Left renal pelvis (tissue), 4 donors: ENCODE measurements at regions not wholly inside any gene's neighbourhood (a gene's known extent, or its start where the extent isn't known, plus 50 kb on each side); places are given as distances from the start of the nearest gene placed in this dataset.

Source experiments
- DNase-seq, 4 donors: peaks; one replicate each; pipeline ENCODE4 v3.0.0-alpha.2; 2013; ENCODE audit warnings: low read depth in 4 of 4, low spot score in 3 of 4

DNA sequence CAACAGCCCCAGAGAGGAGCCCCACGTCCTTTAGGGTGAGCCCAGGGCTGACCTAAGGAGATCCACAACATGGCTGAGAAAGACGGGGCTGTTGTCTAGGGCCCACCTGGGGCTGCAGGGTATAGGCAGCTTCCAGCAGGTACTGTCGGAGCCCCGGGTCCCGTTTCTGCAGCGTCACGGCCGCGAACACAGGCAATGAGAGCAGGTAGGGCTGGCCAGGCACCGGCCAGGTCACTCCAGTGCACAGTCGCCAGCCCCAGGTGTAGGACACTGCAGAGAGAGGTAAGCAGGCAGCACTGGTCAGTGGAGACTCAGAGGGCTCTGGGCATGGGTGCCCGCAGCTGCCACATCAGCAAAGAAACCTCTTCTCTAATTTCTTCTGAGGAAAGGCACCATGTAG is 115.2 kb downstream of the LITAF start:
- DNase-seq = no peak

DNA sequence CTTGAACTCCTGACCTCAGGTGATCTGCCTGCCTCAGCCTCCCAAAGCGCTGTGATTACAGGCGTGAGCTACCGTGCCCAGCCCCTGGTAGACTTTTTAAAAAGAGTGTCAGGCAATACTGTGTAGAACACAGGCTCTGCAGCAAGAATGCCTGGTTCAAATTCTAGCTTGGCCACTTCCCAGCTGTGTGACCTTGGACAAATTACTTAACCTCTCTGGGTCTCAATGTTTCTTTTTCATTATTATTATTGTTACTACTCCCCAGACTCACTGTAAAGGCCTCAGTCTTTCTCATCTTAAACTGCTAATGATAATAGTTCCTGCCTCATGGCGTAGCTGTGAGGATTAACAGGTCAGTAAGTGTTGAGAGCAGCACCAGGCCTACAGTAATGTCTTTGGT is 114.3 kb downstream of the LITAF start:
- no peak for DNase-seq

DNA sequence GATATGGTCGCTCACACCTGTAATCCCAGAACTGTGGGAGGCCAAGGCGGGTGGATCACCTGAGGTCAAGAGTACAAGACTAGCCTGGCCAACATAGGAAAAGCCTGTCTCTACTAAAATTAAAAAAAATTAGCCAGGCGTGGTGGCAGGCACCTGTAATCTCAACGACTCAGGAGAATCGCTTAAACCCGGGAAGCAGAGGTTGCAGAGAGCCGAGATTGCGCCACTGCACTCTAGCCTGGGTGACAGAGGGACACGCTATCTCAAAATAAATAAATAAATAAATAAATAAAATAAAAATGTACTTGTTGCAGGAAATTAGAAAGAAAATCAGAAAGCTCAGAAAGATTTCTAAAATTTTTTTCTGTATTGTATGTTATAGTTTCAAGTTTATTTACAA is 113.9 kb downstream of the LITAF start:
- no peak for DNase-seq

DNA sequence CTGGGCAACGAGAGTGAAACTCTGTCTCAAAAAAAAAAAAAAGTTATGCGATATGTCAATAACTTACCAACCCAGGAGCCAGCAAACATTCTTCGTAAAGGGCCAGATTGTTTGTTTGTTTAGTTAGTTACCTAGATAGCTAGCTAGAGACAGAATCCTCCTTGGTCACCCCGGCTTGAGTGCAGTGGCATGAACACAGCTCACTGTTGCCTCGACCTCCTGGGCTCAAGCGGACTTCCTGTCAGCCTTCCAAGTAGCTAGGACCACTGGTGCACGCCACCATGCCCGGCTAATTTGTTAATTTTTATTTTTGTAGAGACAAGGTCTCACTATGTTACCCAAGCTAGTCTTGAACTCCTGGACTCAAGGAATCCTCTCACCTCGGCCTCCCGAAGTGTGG is 113.0 kb downstream of the LITAF start:
- no peak for DNase-seq

DNA sequence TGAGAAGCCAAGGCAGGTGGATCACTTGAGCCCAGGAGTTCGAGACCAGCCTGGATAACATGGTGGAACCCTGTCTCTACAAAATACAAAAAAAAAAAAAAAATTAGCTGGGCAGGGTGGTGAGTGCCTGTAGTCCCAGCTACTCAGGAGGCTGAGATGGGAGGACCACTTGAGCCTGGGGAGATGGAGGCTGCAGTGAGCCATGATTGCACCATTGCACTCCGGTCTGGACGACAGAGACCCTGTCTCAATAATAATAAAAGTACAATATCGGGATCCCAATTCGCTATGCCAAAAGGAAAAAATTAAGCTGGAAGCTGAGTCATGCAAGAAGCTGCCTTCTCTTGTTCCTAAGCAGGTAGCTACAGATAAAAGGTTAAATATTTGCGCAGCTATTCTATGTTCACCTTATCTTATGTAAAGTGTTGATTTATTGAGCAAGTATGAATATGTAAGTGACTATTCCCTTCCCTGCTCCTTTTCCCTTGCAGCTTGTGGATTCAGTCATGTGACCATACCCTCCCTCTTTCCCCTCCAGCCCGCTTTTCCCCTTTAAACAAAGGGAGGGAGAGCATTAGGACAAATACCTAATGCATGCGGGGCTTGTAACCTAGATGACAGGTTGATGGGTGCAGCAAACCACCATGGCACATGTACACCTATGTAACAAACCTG is 112.0 kb downstream of the LITAF start:
- no peak for DNase-seq

DNA sequence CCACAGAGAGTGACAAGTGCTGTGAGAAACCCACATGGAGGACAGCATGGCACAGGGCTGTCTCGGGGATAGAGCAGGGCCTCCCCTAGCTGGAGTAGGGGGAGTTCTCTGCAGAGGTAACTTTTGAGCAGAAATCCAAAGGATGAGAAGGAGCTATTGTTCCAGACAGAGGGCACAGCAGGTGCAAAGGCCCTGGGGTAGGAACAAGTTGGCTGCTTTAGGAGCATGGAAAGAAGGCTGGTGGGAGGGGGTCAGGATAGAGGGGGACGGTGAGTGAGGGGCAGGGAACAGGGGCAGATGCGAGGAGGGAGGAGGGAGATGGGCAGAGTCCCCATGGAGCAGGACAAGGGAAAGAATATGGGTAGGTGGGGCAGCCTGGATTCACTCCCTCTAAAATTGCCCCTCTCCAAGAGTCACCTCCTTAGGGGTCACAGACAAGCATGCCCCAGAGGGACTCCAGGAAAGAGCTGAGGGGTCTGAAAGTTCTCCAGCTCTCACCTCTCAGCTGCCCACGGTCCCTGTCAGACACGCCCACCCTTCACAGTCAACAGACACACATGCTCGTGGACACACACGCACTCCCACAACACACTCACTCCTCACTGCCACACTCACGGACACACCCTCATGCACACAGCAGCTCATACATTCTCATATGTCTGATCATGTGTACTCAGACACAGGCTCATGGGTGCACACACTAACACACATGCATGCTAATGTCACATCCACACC is 110.7 kb downstream of the LITAF start:
- DNase-seq = no peak

DNA sequence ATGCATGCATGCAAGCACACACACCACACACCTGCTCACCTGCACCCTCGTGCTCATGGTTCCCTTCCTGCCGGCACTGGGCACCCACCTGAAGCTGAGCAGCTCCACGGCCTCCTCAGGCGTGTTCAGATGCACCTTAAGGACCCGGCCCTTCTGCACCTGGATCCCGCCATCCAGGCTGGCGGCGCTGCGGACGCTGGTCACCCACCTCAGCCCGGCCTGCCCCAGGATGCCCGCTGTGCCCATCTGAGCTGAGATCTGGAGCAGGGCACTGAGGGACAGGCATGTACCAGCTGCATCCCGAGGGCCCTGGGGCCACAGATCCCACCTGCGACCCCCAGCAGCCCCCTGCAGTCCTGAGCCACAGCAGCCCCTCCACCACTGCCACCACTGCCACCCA is 110.0 kb downstream of the LITAF start:
- no peak for DNase-seq

DNA sequence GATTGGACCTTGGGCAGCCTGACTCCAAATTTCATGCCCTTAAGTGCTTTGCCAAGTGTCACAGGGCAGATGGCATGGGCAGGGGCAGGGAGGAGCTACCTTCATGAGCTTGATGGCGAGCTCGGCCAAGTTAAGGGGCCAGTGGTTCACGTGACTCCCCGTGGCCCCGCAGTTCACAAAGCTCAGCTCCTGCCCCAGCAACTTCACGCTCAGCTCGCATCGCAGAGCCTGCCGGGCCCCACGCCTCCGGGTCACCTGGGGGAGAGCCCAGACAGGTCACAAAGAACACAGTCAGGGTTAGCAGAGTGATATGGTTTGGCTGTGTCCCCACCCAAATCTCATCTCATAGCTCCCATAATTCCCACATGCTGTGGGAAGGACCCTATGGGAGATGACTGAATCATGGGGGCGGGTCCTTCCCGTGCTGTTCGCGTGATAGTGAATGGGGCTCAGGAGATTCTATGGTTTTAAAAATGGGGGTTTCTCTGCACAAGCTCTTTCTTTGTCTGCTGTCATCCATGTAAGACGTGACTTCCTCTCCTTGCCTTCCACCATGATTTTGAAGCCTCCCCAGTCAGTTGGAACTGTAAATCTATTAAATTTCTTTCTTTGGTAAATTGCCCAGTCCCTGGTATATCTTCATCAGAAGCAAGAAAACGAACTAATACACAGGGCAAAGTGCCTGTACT is 108.1 kb downstream of the LITAF start:
- no peak for DNase-seq

DNA sequence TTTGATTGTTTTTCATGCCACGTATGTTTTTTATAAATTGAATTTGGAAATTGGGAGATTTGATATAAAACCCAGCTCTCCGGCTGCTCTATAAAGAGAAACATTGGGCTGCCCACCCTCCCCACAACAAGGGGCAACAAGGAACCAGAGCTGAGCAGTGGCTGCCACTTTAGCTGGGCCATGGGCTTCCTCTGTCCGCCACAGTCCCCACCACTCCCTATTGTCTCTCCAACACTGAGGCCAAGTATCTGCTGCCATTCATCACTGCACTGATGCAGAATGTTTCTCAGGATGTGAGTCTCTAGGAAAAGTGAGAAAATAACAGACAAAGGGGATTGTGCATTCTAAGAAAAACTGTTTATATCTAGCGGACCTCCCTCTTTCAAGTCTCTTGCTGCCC is 106.8 kb downstream of the LITAF start:
- DNase-seq = no peak

DNA sequence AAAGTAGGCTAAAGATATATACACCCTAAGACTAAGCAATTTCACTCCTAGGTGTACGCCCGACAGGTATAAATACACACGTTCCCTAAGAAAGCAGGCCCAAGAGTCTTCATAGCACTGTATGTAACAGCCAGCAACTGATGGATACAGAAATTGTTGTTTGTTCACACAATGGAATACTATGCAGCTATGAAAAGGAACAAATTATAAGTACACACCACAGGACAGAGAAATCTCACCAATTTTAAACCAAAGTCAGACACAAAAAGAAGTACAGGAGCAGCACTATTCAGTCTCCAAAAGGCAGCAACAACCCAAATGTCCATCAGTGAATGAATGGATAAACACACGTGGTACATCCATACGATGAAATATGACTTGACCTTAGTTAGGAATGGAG is 106.1 kb downstream of the LITAF start:
- no peak for DNase-seq

DNA sequence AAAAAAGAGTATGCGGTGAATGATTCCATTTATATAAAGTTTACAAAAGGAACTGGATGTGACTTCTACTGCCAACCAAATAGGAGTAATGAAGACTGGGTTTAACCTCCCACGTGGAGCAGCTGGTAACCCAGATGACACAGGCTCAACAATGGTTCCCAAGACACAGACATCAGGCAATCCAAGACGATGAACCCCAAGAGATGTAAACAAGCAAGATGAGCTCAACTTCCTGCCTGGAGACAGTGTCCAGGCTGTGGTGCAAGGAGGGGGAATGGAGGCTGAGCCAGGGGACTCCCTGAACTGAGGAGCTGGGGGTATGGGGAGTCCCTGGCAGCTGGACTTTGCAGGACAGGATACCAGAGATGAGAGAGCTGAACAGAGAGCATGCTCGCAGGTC is 104.7 kb downstream of the LITAF start:
- no peak for DNase-seq

DNA sequence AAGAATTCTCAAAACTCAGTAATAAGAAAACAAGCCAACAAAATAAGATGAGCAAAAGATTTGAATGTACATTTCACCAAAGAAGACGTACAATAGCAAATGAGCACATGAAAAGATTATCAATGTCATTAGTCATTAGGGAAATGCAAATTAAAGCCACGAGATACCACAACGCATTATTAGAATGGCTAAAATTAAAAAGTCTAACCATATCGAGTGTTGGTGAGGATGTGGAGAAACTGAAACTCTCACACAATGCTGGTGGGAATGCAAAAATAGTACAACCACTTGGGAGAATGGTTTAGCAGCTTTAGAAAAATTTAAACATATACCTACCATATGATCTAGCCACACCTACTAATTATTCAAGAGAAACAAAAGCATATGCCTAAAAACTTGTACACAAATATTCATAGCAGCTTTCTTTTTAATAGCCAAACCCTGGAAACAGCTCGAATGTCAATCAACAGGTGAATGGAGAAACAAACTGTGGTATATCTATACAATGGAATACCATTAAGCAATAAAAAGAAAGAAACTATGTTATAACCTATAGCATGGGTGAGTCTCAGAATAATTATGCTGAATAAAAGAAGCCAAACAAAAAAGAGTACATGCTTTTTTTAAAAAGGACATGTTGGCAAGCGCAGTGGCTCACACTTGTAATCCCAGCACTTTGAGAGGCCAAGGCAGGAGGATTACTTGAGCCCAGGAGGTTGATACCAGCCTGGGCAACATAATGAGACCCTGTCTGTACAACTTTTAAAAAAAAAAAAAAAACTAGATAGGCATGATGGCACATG is 103.6 kb downstream of the LITAF start:
- DNase-seq = no peak

DNA sequence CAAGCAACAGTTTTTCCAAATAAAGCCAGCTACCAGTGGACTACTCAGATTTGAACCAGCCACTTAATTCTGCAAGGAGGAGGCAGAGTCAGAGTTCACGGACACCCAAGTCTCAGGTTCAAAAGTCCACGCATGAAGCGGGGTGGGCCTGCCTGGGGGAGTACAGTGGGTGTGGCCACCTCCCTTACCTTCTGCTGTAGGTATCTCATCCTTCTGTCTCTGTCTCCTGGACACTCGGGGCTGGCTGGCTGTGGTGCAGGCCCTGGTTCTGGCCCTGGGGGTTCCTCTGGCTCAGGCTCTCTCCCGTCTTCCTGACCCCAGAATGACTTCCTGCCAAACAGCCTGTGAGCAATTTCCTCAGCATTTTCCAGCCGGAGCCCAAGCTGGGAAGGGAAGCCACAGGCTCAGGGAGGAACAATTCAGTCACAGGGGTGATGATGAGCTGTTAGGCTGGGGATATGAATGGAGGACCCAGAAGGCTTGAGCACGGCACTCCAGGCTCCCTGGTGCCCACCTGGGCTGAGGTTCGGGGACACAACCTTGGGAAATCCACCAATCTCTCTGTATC is 101.9 kb downstream of the LITAF start:
- no peak for DNase-seq

DNA sequence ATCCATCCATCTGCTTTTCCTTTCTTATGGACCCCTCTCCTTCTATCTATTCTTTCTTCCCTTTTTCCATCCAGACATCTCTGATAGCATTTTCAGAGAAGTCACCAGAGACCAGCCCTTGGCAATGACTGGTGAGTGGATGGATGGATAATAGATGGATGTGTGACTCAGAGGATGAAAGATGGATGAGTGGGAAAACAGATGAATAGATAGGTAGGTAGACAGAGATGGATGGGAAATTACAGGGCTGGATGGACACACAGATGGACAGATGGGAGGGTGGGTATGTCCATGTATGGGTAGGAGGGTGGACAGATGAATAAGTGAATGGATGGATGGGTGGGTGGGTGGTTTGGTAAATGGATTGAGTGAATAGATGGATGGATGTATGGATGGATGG is 101.0 kb downstream of the LITAF start:
- DNase-seq = no peak

DNA sequence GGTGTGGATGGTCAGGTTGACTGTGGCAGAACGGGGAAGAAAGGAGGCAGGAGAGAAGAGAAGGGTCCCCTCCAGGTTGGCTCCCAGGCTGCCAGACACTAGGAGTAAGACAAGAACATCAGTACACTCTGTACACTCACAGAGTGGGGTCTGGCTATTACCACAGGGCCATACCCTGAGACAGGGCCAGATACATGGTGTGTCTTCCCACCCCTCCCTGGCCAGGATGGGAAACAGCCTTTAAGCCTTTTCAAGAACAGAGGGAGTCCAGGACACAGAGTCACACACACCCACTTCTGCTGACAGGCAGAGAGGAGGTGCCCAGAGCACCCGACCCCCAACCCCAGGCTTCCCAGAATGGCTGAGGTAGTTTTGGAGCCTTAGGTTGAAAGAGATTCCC is 99.4 kb downstream of the LITAF start:
- no peak for DNase-seq

DNA sequence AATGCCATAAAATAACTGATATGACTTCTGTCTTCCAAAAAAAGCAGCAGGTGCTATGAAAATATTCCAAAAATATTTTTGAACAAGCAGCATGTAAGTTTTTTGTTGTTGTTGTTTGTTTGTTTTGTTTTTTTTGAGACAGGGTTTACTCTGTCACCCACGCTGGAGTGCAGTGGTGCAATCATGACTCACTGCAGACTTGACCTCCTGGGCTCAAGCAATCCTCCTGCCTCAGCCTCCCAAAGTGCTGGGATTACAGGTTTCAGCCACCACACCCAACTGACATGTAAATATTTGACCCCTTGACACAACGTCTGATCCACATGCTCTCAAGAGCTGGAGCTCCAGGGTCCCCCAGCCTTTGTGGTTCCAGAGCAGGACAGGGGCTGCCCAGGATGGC is 98.4 kb downstream of the LITAF start:
- DNase-seq = no peak

DNA sequence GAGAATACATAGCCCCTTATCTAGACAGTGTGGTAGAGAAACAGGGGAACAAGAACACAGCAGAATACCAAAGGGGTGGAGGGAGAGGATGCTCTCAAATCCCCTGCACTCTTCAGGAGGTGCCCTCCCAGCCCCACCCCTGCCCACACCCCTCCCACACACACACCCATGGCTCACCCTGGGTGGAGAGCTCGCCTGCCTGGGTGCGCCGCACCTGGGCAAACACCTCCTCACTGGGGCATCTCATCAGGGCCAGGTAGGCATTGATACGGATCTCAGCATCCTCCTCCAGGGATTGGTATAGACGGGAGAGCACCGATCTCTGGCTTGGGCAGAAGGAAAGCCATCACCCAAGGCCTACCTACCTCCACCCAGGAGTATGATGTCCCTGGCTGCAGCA is 95.2 kb downstream of the LITAF start:
- no peak for DNase-seq

DNA sequence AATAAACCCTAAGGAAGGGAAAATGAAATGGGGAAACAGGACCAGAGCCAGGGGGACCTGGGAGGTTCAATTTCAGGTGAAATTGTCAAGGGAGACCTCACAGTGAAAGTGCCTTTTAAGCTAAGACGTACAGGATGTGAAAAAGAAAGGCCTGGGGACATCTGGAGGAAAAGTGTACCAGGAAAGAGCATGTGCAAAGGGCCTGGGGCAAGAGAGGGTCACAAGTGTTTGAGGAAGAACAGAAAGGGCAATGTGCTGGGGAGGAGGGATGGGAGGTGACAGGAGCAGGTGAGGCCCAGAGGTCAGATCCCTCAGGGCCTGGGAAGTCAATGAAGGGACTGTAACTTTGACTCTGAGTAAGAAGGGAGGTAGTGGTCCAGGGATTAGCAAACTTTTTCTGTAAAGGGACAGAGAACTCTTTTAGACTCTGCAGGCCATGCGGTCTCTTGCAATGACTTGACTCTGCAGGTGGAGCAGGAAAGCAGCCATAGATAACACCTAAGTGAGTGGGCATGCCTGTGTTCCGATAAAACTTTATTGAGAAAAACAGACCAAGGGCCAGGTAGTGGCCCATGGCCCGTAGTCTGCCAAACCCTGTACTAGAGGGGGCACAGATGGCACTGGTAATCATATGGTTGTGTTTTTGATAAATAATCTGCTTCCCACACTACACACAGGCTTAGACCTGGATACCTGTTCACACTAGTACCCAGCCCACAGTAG is 93.8 kb downstream of the LITAF start:
- no peak for DNase-seq

DNA sequence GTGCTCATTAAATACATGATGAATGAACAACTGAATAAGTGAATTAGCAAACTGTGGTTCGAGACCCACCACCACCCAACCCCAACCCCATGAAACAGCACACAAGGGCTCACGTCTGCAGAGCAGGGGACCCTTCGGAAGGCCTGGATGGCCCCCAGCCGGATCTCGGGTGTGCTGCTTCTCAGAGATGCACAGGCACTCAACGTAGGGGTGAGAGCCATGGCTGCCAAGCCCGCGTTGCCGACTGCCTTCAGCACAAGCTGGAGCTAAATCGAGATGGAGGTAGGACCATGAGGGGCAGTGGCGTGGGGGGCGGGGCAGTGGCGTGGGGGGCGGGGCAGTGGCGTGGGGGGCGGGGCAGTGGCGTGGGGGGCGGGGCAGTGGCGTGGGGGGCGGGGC is 93.2 kb downstream of the LITAF start:
- DNase-seq = no peak

DNA sequence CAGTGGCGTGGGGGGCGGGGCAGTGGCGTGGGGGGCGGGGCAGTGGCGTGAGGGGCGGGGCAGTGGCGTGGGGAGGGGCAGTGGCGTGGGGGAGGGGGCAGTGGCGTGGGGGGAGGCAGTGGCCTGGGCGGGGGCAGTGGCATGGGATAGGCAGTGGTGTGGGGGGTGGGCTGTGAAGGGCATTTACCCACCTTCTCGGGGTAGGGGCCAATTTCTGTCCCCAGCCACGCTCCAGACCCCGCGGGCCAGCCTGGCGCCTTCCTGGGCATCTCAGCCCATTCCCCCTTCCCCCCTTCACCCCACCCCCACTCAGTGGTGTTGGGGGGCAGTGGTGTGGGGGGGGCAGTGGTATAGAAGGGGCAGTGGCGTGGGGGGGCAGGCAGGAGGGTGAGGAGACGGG is 92.7 kb downstream of the LITAF start:
- no peak for DNase-seq
